ENCODE measurements at regions not wholly inside any gene's neighbourhood (a gene's known extent, or its start where the extent isn't known, plus 50 kb on each side); places are given as distances from the start of the nearest gene placed in this dataset.

- CTCF ChIA-PET = no interaction called here
- no peaks in the 10 kb centered on the region for H3K9me3 Mint-ChIP-seq
- POLR2A ChIA-PET = no interaction called here
- no peak for DNase-seq
- no peaks in the 10 kb centered on the region for H3K4me1 Mint-ChIP-seq
- H3K36me3 Mint-ChIP-seq (ENCODE audit: low read depth) = no peaks in the 10 kb centered on the region
- no peak overlapping the region for H3K4me3 Mint-ChIP-seq
- no peaks in the 10 kb centered on the region for H3K27me3 Mint-ChIP-seq
- H3K27ac Mint-ChIP-seq = no peak overlapping the region
These were observed 617.4 kb downstream of the SOX6 start for GRCh38 chr11:15738931-15739330.

- Mint-ChIP-seq H3K27me3 (no peaks in the 10 kb centered on the region), H3K36me3 (ENCODE audit: low read depth) (no peaks in the 10 kb centered on the region), H3K4me3 (no peak overlapping the region), H3K4me1 (no peaks in the 10 kb centered on the region), H3K27ac (no peak overlapping the region), H3K9me3 (peaks cover 3% of the 10 kb centered on the region)
- ChIA-PET CTCF (no interaction called here), POLR2A (no interaction called here)
- DNase-seq = no peak
These were observed 613.5 kb downstream of the SOX6 start for GRCh38 chr11:15742626-15743519.

GRCh38 chr11:15744693-15745092 is 611.7 kb downstream of the SOX6 start:
- ChIA-PET POLR2A (no interaction called here), CTCF (no interaction called here)
- no peak overlapping the region for H3K27ac Mint-ChIP-seq

GRCh38 chr11:15745266-15745665 is 611.1 kb downstream of the SOX6 start:
- ChIA-PET CTCF (no interaction called here), POLR2A (no interaction called here)
- Mint-ChIP-seq H3K9me3 (peaks cover 3% of the 10 kb centered on the region), H3K4me3 (no peak overlapping the region), H3K36me3 (ENCODE audit: low read depth) (no peaks in the 10 kb centered on the region), H3K27ac (no peak overlapping the region), H3K27me3 (no peaks in the 10 kb centered on the region), H3K4me1 (no peaks in the 10 kb centered on the region)
- no peak for DNase-seq

More at GRCh38 chr11:15744693-15745092, 611.7 kb downstream of the SOX6 start:
- H3K36me3 Mint-ChIP-seq (ENCODE audit: low read depth) = no peaks in the 10 kb centered on the region
- no peaks in the 10 kb centered on the region for H3K4me1 Mint-ChIP-seq
- no peak for DNase-seq
- H3K27me3 Mint-ChIP-seq = no peaks in the 10 kb centered on the region
- peaks cover 3% of the 10 kb centered on the region for H3K9me3 Mint-ChIP-seq
- no peak overlapping the region for H3K4me3 Mint-ChIP-seq

- no peak overlapping the region for H3K27ac Mint-ChIP-seq
- no peaks in the 10 kb centered on the region for H3K27me3 Mint-ChIP-seq
- POLR2A ChIA-PET = no interaction called here
- no peak for DNase-seq
- no peaks in the 10 kb centered on the region for H3K36me3 Mint-ChIP-seq (ENCODE audit: low read depth)
- H3K4me3 Mint-ChIP-seq = no peak overlapping the region
- CTCF ChIA-PET = no interaction called here
- H3K4me1 Mint-ChIP-seq = no peaks in the 10 kb centered on the region
- H3K9me3 Mint-ChIP-seq = peaks cover 3% of the 10 kb centered on the region
These were observed 608.7 kb downstream of the SOX6 start for GRCh38 chr11:15747671-15748070.

- no peak overlapping the region for H3K4me3 Mint-ChIP-seq
- no peaks in the 10 kb centered on the region for H3K36me3 Mint-ChIP-seq (ENCODE audit: low read depth)
- no peak for DNase-seq
- no peaks in the 10 kb centered on the region for H3K27me3 Mint-ChIP-seq
- POLR2A ChIA-PET = no interaction called here
- H3K27ac Mint-ChIP-seq = no peak overlapping the region
- H3K4me1 Mint-ChIP-seq = no peaks in the 10 kb centered on the region
- peaks cover 3% of the 10 kb centered on the region for H3K9me3 Mint-ChIP-seq
- CTCF ChIA-PET = no interaction called here
These were observed 608.2 kb downstream of the SOX6 start for GRCh38 chr11:15748132-15748531.

GRCh38 chr11:15748741-15749140 is 607.6 kb downstream of the SOX6 start:
- Mint-ChIP-seq H3K4me3 (no peak overlapping the region), H3K9me3 (peaks cover 3% of the 10 kb centered on the region), H3K27me3 (no peaks in the 10 kb centered on the region), H3K4me1 (no peaks in the 10 kb centered on the region), H3K27ac (no peak overlapping the region), H3K36me3 (ENCODE audit: low read depth) (no peaks in the 10 kb centered on the region)
- DNase-seq = no peak
- ChIA-PET POLR2A (no interaction called here), CTCF (no interaction called here)

- Mint-ChIP-seq H3K4me1 (no peaks in the 10 kb centered on the region), H3K36me3 (ENCODE audit: low read depth) (no peaks in the 10 kb centered on the region), H3K4me3 (no peak overlapping the region), H3K27ac (no peak overlapping the region), H3K27me3 (no peaks in the 10 kb centered on the region), H3K9me3 (peaks cover 3% of the 10 kb centered on the region)
- no peak for DNase-seq
- ChIA-PET POLR2A (no interaction called here), CTCF (no interaction called here)
These were observed 605.6 kb downstream of the SOX6 start for GRCh38 chr11:15750535-15751308.

GRCh38 chr11:15754221-15754620 is 602.1 kb downstream of the SOX6 start:
- POLR2A ChIA-PET = no interaction called here
- peaks cover 3% of the 10 kb centered on the region for H3K9me3 Mint-ChIP-seq
- no peak overlapping the region for H3K27ac Mint-ChIP-seq

GRCh38 chr11:15757048-15757698 is 599.2 kb downstream of the SOX6 start:
- Mint-ChIP-seq H3K36me3 (ENCODE audit: low read depth) (no peaks in the 10 kb centered on the region), H3K4me1 (no peaks in the 10 kb centered on the region), H3K27me3 (no peaks in the 10 kb centered on the region), H3K27ac (no peak overlapping the region), H3K9me3 (peaks cover 3% of the 10 kb centered on the region), H3K4me3 (no peak overlapping the region)
- ChIA-PET CTCF (no interaction called here), POLR2A (no interaction called here)
- no peak for DNase-seq

More at GRCh38 chr11:15754221-15754620, 602.1 kb downstream of the SOX6 start:
- H3K27me3 Mint-ChIP-seq = no peaks in the 10 kb centered on the region
- H3K36me3 Mint-ChIP-seq (ENCODE audit: low read depth) = no peaks in the 10 kb centered on the region
- H3K4me1 Mint-ChIP-seq = no peaks in the 10 kb centered on the region
- no peak for DNase-seq
- CTCF ChIA-PET = no interaction called here
- H3K4me3 Mint-ChIP-seq = no peak overlapping the region

GRCh38 chr11:15758857-15759465 is 597.4 kb downstream of the SOX6 start:
- H3K4me1 Mint-ChIP-seq = no peaks in the 10 kb centered on the region
- no peak overlapping the region for H3K4me3 Mint-ChIP-seq

GRCh38 chr11:15761235-15761634 is 595.1 kb downstream of the SOX6 start:
- Mint-ChIP-seq H3K4me3 (no peak overlapping the region), H3K4me1 (no peaks in the 10 kb centered on the region), H3K9me3 (no peaks in the 10 kb centered on the region), H3K27me3 (no peaks in the 10 kb centered on the region), H3K36me3 (ENCODE audit: low read depth) (no peaks in the 10 kb centered on the region), H3K27ac (no peak overlapping the region)
- CTCF ChIA-PET = no interaction called here
- DNase-seq = no peak
- POLR2A ChIA-PET = no interaction called here

More at GRCh38 chr11:15758857-15759465, 597.4 kb downstream of the SOX6 start:
- DNase-seq = no peak
- H3K9me3 Mint-ChIP-seq = peaks cover 3% of the 10 kb centered on the region
- H3K36me3 Mint-ChIP-seq (ENCODE audit: low read depth) = no peaks in the 10 kb centered on the region
- POLR2A ChIA-PET = no interaction called here
- no peaks in the 10 kb centered on the region for H3K27me3 Mint-ChIP-seq
- CTCF ChIA-PET = no interaction called here
- no peak overlapping the region for H3K27ac Mint-ChIP-seq

- CTCF ChIA-PET = no interaction called here
- Mint-ChIP-seq H3K9me3 (no peaks in the 10 kb centered on the region), H3K27ac (no peak overlapping the region), H3K27me3 (no peaks in the 10 kb centered on the region), H3K4me1 (no peaks in the 10 kb centered on the region), H3K36me3 (ENCODE audit: low read depth) (no peaks in the 10 kb centered on the region), H3K4me3 (no peak overlapping the region)
- POLR2A ChIA-PET = no interaction called here
- no peak for DNase-seq
These were observed 592.0 kb downstream of the SOX6 start for GRCh38 chr11:15764326-15764725.

All from activated CD4-positive, alpha-beta memory T cell treated with anti-CD3 and anti-CD28 coated beads, Interleukin-2, amount 10 ng/mL, durations not matched to agents 7 days and 5 days (primary cell).